GM19328 (cell line): ENCODE measurements at regions not wholly inside any gene's neighbourhood (a gene's known extent, or its start where the extent isn't known, plus 50 kb on each side); places are given as distances from the start of the nearest gene placed in this dataset.
"Not testable (repeated sequence)": the region's sequence is repeated elsewhere in the genome, so short reads cannot be mapped to it uniquely, and the experiment has no call there.

Experiments
- ATAC-seq: cut with Tn5 transposase; IDR thresholded peaks from one replicate; pipeline ENCODE4 v1.9.1; 2021; ENCODE audit warnings: mild to moderate bottlenecking, moderate library complexity; ENCODE audit not compliant: unreplicated experiment

DNA sequence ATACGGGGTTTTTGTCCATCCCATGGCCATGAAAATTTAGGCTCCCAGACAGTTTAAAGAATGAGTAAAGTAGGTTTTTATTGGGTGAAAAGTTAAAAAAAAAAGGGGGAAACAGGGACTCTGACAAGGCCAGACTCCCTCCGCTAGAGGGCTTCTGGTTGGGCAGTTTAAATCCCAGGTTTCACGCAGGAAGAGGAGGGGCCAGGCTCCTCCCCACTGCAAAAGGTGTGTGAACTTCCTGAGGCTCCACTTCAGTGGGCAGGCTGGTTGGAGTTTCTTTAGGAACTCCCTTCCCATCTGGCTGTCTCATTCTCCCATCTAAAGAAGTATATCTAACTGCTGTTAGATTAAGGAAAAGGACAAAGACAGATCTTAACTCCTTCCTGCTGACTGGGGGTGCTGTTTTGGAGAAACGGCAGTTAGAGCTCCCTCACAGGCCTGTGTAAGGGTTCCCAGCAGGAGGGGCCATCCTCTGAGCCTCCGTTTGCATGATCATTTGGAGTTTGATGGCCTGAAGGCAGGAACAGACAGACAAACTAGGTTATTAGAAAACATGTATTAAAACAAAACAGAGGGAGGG lies 1160.7 kb downstream of the CNTNAP5 start:
- no peak for ATAC-seq

DNA sequence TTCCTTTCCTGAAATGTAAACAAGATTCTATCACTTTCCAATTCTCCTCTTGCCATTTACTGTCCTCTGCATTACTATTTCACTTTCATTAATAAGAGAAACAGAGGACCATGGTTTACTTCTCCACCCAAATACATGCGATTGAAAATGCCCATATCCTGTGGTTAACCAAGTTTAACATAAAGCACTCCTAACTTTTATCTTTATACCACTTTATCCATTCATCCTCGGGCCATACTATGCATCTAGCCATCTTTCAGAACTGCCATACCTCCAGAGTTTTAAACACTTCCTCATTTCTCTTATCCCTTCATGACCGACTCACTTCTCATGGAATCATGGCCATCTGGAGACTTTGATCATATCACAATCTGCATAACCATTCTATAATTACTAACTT lies 1182.3 kb downstream of the CNTNAP5 start:
- no peak for ATAC-seq

DNA sequence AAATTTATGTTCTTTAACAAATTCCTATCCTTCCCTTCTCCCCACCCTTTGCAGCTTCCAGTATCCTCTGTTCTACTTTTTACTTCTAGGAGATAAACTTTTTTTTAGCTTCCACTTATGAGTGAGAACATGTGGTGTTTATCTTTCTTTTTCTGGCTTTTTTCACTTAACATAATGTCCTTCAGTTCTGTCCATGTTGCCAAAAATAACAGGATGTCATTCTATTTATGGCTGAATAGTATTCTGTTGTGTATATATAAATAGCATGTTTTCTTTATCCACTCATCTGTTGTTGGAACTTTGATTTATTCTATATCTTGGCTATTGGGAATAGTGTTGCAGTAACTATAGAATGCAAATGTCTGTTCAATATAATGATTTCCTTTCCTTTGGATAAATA lies 1191.2 kb downstream of the CNTNAP5 start:
- ATAC-seq: no peak

DNA sequence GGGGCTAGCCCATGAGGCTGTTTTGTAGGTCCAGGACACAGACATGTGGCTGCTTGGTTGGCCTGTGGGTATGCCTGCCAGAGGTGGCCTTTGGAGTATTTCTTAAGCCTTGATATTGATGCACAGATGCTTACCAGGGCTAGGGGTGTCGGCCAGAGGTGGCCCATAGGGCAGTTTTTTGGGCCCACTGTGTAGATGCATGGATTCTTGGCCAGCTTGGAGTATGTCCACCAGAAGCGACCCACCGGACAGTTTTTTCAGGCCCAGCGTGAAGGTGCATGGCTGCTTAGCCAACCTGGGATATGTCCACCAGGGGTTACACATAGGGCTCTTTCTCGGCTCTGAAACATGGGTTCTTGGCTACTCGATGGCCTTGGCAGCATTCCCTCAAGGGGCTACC lies 1199.1 kb downstream of the CNTNAP5 start:
- ATAC-seq: no peak

DNA sequence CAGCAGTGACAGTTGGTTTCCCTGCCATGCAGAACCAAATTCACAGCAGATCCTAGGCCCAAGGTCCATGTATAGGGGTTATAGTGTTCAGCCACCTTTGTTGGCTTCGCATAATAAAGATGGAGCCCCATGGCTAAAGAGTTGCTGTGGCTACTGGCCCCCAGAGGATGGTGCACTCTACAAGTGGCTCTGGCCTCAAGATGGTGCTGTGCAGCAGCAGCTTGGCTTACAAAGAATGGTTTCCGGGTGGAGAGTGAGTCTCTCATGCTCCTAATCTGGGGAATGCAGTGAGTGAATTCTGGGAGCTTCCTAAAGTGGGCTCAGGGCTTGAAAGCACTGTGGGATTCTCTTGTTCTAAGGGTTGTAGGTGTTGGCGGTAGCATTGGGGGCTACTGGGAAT lies 1199.7 kb downstream of the CNTNAP5 start:
- no peak for ATAC-seq

DNA sequence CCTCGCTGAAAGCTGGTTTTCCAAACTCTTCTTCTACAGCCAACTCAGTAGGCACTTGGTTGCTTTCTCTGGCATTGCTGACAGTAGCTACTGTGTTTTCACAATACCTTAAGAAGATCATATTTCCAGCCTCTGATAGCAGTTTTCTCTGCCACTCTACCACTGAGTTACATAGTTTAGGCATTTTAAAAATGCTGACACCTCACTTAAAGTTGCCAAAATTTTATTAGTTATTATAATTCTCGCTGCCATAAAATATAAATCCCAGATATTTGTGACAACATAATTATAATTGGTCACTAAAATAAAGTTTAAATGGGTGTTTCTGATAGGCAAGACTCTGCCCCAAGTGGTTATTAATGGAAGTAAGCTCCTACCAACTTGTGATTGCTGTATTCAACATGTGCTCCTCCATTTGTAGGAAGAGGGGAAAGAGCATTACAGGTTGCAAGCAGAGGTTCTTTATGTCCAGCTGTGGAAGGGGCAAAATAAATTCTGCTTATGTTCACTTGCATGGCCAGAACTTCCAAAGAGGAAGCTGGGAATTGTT lies 1202.8 kb downstream of the CNTNAP5 start:
- no peak for ATAC-seq

DNA sequence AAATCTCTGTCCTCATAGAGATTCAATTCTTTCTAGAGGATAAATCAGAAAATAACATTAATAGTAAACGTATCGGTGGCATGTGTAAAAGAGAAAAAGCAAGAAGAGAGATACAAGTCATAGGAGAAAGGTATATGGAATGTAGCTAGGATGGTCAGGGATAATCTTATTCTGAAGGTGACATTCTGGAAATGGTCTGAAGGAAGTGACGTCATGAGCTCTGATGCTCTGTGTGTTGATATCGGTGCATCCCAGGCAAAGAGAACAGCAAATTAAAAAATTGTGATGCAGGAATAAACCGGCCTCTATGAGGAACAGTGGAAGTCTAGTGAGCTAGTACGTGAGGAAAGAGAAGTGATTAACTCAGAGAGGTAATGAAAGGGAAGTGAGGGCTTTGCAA lies 1215.8 kb downstream of the CNTNAP5 start:
- ATAC-seq: no peak

DNA sequence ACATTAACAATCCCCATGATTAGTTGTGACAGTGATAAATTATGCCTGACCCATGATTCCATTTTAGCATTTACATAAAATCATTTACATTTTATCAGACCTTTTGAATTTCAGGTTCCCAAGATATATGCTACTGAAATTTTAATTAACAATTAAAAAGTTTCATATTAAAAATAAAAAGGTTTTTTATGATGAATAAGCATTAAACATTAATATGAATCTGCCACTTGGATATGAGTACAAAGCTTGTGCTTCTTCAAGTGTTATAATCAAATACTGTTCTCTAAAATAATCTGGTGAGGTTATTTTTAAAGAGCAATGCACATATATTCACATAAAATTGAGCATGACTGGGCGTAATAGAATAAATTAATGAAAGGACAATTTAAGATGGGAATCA lies 1218.0 kb downstream of the CNTNAP5 start:
- ATAC-seq: no peak

DNA sequence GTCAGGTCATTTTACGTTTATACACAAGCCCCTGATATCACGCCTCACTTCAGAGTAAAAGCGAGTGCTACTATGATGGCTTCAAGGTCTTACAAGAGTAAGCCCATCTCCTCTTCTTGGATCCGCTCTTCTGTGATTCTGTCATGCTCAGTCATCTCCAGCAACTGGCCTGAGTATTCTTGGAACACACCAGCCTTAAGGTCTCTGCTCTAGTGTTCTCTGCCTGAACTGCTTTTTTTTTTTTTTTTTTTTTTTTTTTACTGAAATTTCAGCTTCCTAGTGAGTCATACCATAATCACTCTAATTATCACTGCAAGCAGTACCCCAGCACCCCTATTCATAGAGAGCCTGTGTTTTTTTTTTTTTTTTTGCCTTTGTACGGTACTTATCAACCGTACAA lies 1228.9 kb downstream of the CNTNAP5 start:
- ATAC-seq: no peak

DNA sequence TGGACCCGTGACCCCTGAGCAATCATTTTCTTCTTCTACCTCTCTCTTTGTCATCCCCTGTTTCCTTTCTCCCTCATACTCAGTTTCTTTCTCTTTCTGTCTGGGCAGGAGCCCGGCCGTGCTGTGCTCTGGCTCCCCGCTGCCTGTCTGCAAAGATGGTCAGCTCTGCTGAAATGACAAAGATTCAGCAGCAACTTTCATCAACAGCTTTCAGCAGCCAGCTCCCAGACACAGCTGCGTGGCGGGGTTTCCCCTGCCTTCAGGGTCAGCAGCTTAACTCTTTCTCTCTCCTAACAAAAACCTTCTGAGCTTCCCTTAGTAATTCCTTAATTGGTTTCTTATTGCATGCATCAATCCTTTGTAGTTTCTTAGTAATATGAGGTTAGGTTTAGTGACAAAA lies 1234.4 kb downstream of the CNTNAP5 start:
- no peak for ATAC-seq

DNA sequence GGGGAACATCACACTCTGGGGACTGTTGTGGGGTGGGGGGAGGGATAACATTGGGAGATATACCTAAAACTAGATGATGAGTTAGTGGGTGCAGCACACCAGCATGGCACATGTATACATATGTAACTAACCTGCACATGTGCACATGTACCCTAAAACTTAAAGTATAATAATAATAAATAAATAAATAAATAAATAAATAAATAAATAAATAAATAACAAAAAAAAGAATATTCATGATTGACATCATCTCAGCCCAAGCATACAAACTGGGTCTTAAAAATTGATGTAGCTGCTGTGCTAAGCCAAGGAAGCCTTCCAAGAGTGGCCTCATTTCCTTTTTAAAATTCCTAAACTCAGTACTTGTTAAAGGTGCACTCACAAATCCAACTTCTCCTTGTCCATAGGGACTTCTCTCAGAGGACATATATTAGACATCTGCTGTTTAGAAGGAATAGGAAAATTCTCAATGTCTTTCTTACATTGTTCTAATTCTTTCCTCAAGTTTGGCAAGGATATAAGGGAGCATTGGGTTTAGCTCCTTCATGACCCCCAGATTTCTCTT lies 1235.4 kb downstream of the CNTNAP5 start:
- ATAC-seq: not testable (repeated sequence)

DNA sequence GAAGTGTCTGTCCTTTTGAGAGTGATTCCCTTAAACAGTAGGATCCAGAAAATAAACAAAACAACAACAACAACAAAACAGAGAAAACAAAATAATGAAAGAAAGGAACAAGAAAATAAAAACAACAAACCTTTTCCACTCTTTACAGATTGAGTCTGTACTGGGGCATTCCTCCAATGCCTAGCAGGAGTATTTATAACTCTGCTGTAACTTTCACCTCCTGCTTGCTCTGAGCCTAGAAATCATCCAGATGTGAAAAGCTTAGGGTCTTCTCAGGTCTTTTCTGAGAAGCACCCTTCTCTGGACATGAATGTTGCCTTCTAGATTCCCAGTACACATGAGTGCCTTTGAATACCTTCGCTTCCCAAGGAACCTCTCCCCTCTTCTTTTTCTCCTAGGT lies 1239.4 kb downstream of the CNTNAP5 start:
- ATAC-seq: no peak

DNA sequence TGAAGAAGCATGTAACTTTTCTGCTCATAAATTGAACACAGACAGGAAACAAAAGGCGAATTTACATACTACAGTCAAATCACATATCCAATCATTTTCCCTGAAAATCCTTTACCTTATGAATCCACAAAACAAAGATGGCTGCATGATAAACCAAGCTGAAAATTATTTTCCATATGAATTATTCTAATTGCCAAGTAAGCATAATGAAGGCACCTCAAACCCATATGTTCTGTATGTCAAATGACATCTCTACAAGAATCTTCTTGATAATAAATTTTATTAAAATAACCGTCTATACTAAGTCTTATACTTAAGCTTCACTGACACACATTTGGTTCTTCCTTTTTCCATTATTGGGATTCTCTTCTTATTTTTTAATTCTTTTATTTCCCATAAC lies 1242.6 kb downstream of the CNTNAP5 start:
- no peak for ATAC-seq

DNA sequence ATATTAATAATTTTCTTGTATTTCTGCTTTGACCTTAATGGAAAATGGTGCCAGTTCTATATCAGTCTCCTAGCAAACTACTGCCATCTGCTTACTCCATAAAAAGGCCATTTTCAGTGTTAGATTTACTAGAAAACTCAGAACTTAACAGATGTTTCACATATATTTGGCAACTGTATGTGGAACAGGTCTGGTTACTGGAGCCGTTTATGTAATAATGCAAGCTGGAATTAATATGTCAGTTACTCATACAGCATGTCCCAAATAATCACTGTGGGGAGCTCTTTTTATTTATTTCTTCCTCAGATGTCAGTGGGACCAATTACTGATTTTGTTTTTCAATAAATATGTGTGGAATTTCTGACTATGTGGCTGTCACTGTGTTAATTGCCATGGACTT lies 1247.6 kb downstream of the CNTNAP5 start:
- ATAC-seq: no peak

DNA sequence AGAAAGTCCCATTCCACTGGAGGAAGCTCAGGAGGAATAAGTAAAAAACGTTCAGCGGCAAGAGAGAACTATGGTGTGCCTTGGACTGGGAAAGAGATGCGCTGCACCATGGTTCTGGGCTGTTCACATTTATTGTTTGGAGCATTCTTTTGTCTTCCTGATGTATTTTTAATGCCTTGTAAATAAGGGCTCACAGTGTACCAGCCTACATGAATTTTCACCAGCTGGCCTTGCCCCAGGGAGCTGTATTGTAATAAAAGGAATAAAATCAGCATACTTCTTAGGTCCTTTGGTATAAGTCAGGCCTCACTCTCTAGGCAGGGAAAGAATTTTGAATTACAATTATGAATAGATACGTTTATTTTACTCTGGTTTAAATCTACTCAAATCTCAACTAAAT lies 1249.6 kb downstream of the CNTNAP5 start:
- no peak for ATAC-seq

DNA sequence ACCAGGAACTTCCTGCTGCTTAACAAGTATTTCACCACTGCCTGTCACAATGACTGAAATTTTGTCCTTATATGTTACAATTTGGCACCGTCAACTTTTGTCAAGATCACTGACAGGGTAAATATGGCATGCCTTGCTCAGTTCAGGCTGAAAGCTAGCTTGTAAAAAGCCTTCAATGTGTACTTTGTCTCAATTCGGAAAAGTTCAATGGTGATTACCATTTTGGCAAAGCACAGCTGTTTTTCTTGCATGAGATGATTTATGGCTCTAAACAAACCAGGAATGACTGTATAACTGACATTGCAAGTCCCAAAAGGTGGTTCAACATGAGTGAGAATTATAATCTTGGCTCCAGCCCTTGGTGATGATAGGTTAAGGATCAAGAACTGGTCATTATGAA lies 1255.2 kb downstream of the CNTNAP5 start:
- ATAC-seq: no peak

DNA sequence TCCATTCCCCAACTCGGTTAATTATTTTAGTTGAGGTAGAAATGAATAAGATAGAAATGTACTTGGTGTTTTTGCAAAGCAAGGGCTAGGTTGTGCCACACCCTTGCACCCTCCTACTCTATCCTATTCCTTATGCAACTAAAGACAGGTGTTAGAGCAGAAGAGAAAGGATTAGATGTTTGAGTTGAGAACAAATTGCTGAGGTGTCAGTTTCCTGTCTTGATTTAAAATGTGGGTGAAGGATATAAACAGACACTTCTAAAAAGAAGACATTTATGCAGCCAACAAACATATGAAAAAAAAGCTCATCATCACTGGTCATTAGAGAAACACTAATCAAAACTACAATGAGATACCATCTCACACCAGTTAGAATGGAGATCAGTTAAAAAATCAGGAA lies 1256.2 kb downstream of the CNTNAP5 start:
- ATAC-seq: no peak

DNA sequence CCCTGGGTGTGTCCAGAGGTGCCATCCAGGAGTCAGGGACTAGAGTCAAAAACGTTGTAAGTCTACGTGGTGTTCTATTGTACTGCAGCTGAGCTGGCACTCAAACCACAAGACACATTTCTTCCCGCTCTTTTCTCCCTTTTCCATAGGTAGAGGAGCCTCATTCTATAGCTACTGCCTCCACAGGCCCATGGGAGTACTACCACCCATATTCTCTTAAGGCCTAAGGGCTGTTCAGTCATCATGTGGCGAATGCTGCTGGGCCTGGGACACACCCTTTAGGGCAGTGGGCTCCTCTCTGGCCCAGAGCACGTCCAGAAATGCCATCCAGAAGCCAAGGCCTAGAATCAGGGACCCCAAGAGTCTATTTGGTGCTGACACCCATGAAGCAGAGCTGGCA lies 1271.7 kb downstream of the CNTNAP5 start:
- no peak for ATAC-seq

DNA sequence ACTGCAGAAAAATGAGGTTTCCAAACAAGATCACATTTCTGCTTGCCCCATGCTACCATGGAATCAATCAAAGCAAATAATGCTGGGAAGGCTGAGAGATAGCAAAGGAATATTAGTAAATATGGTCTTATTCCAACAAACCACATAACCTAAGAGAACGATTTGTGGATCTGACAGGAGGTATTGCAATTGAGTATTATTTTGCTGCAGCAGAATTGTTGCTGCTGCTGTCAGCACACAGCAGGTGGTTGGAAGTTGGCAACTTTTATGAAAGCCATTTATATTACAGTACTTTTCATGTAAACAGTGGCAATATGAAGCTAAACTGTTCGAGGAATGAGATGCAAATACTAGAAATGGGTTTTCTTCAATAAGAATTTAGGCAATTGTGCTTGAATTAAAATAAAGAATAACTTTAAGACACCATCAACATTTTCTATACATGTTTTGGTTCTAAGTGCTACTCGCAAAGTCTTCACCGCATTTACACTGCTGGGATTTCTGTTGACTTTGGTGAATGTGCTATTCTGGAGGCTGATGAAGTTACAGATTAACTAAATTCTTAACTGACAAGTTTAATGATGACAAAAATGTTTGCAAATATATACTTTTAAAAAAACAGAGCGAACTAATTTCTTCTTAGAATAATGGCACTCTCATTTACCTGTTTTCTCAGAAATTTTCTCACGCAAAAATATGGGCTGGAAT lies 1285.7 kb downstream of the CNTNAP5 start:
- no peak for ATAC-seq

DNA sequence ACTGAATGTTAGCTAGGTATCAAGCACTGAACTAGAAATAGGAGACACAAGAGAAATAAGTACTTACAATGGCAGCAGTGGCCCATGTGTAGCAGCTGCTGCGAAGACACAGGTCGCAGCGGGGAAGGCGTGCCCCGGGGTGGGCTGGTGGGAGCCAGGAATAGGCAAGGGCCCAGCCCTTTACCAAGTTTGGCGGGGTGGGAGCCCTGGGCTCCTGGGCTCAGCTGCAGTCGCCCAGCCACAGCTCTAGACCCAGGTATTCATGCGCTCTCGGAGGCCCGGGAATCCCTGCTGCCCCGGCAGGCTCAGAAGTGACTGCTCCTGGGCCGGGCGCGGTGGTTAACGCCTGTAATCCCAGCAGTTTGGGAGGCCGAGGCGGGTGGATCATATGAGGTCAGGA lies 1287.3 kb downstream of the CNTNAP5 start:
- no peak for ATAC-seq

DNA sequence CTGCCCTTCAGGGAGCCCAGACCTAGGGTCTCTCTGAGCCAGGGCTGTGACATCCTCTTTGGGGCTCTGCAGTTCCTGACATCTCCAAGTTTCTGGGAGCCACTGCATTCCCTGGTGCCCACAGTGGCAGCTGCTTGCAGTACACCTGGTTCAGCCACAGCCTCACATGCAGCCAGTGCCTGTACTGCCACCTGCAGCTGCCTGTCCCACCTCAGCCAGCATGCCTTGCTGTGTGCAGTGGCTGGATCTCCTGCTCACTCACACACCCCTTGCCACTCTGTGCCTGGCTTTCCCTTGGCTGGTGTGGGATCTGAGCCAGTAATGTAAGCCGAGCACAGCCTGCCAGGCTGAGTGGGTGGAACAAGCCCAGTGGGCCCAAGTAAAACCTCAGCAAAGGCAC lies 1288.7 kb downstream of the CNTNAP5 start:
- no peak for ATAC-seq

DNA sequence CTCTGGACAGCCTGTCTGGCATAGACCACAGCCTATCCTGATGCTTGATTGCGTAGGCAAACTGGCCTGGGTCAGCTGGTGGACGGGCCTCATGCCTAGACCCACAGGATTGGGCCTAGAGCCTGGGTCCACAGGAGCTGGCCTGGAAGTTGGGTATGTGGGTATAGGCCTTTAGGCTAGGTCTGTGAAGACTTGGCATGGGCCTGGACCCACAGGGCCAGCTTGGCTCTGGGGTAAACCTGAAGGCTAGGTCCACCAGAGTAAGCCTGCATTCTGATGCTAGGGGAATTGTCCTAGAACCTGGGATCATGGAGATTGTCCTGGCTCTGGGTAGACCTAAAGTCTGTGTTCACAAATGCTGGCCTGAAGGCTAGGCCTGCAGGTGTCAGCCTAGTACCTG lies 1293.7 kb downstream of the CNTNAP5 start:
- no peak for ATAC-seq
